Tibial nerve (tissue), 3 donors: ENCODE measurements at regions not wholly inside any gene's neighbourhood (a gene's known extent, or its start where the extent isn't known, plus 50 kb on each side); places are given as distances from the start of the nearest gene placed in this dataset.

ENCODE experiments used
- POLR2A ChIP-seq, 2 donors: fragments of 450-650 bp; IDR thresholded peaks; one replicate each; pipeline ENCODE4 v1.6.1; 2017; ENCODE audit warnings: antibody characterized with exemption in 2 of 2, mild to moderate bottlenecking in 2 of 2, moderate library complexity in 2 of 2
- TF ChIP-seq, protein P1 (sequence below), 5 experiments: fragments of 200-600 bp in 3 of 5; fragments of 450-650 bp in 2 of 5; sonication (generic) in 3 of 5; IDR thresholded peaks; one replicate each; pipeline ENCODE4 v1.5.1; 2016 to 2019; ENCODE audit warnings: antibody characterized with exemption in 5 of 5, mild to moderate bottlenecking in 3 of 5, moderate library complexity in 2 of 5

DNA sequence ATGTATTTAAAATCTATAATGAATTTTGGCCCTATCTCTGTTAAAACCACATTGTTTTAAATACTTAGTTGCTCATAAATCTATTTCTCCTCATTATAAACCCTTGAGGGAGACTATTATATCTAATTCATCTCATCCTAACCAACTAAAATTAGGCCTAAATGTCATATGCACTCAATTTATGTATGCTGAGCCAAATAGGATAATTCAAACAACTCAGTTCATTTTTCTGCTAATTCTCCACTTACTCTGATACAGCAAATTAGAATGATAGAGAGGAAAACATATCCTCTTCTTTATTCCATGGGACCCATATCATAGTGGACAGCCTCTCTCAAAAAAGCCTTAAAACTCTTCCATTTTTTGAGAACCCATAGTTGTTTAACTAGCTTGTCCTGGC lies 80.3 kb upstream of the TET2 start:
- no peak for TF ChIP-seq POLR2A (IDR thresholded peaks at IDR 0.05)
- TF ChIP-seq, protein P1, sequence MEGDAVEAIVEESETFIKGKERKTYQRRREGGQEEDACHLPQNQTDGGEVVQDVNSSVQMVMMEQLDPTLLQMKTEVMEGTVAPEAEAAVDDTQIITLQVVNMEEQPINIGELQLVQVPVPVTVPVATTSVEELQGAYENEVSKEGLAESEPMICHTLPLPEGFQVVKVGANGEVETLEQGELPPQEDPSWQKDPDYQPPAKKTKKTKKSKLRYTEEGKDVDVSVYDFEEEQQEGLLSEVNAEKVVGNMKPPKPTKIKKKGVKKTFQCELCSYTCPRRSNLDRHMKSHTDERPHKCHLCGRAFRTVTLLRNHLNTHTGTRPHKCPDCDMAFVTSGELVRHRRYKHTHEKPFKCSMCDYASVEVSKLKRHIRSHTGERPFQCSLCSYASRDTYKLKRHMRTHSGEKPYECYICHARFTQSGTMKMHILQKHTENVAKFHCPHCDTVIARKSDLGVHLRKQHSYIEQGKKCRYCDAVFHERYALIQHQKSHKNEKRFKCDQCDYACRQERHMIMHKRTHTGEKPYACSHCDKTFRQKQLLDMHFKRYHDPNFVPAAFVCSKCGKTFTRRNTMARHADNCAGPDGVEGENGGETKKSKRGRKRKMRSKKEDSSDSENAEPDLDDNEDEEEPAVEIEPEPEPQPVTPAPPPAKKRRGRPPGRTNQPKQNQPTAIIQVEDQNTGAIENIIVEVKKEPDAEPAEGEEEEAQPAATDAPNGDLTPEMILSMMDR (IDR thresholded peaks at IDR 0.05): no peak
